GM21423 (cell line): ENCODE measurements at regions not wholly inside any gene's neighbourhood (a gene's known extent, or its start where the extent isn't known, plus 50 kb on each side); places are given as distances from the start of the nearest gene placed in this dataset.

Experiments used
- ATAC-seq: cut with Tn5 transposase; IDR thresholded peaks from one replicate; pipeline ENCODE4 v1.9.1; 2021; ENCODE audit warnings: mild to moderate bottlenecking, moderate library complexity; ENCODE audit not compliant: unreplicated experiment

- no peak for ATAC-seq
Observed at GRCh38 chr22:48439560-48440135, 1388.0 kb downstream of the BRD1 start.

GRCh38 chr22:48438800-48439559 lies 1388.7 kb downstream of the BRD1 start:
- no peak for ATAC-seq

GRCh38 chr22:48438096-48438495 lies 1389.6 kb downstream of the BRD1 start:
- no peak for ATAC-seq

- ATAC-seq = no peak
Observed at GRCh38 chr22:48436201-48436931, 1391.3 kb downstream of the BRD1 start.

- ATAC-seq = no peak
Observed at GRCh38 chr22:48434868-48435250, 1392.8 kb downstream of the BRD1 start.

- ATAC-seq = no peak
Observed at GRCh38 chr22:48434156-48434867, 1393.4 kb downstream of the BRD1 start.

- no peak for ATAC-seq
Observed at GRCh38 chr22:48433647-48434046, 1394.0 kb downstream of the BRD1 start.

GRCh38 chr22:48432781-48433518 lies 1394.7 kb downstream of the BRD1 start:
- no peak for ATAC-seq

- ATAC-seq = no peak
Observed at GRCh38 chr22:48431536-48432315, 1395.9 kb downstream of the BRD1 start.

- no peak for ATAC-seq
Observed at GRCh38 chr22:48431014-48431413, 1396.7 kb downstream of the BRD1 start.

- ATAC-seq = no peak
Observed at GRCh38 chr22:48429446-48430020, 1398.1 kb downstream of the BRD1 start.

- no peak for ATAC-seq
Observed at GRCh38 chr22:48428631-48429371, 1398.9 kb downstream of the BRD1 start.

- no peak for ATAC-seq
Observed at GRCh38 chr22:48427731-48428211, 1399.9 kb downstream of the BRD1 start.

- no peak for ATAC-seq
Observed at GRCh38 chr22:48426466-48427380, 1401.0 kb downstream of the BRD1 start.

- ATAC-seq = no peak
Observed at GRCh38 chr22:48425641-48426040, 1402.0 kb downstream of the BRD1 start.

- no peak for ATAC-seq
Observed at GRCh38 chr22:48425091-48425506, 1402.6 kb downstream of the BRD1 start.

- no peak for ATAC-seq
Observed at GRCh38 chr22:48424661-48425060, 1403.0 kb downstream of the BRD1 start.

GRCh38 chr22:48424201-48424627 lies 1403.5 kb downstream of the BRD1 start:
- ATAC-seq = no peak
